Mesodermal cell (in vitro differentiated cells): ENCODE measurements at regions not wholly inside any gene's neighbourhood (a gene's known extent, or its start where the extent isn't known, plus 50 kb on each side); places are given as distances from the start of the nearest gene placed in this dataset.

Experiments
- H3K27ac ChIP-seq: 2 replicates; pipeline ENCODE4 v1.7.0; 2013; ENCODE audit warnings: mild to moderate bottlenecking, low read depth, low read length, moderate library complexity; ENCODE audit not compliant: severe bottlenecking
- H3K36me3 ChIP-seq: 2 replicates; pipeline ENCODE4 v1.7.1; 2013; ENCODE audit warnings: mild to moderate bottlenecking, low read length, moderate library complexity; ENCODE audit not compliant: control insufficient read depth, insufficient read depth
- H3K4me1 ChIP-seq: one replicate; pipeline ENCODE4 v1.7.1; 2013; ENCODE audit warnings: mild to moderate bottlenecking, low read length; ENCODE audit not compliant: insufficient read depth, control insufficient read depth, poor library complexity, severe bottlenecking
- H3K4me3 ChIP-seq: 2 replicates; pipeline ENCODE4 v1.7.0; 2013; ENCODE audit warnings: low read length, control low read depth, mild to moderate bottlenecking; ENCODE audit not compliant: insufficient read depth, poor library complexity, severe bottlenecking; ENCODE audit errors: extremely low read depth
- H3K9me3 ChIP-seq: 2 replicates; pipeline ENCODE4 v1.7.1; 2013; ENCODE audit warnings: mild to moderate bottlenecking, low read length, moderate library complexity; ENCODE audit not compliant: control insufficient read depth
- WGBS, 2 experiments: methylation state at CpG; one replicate each; pipeline ENCODE4 v1.1.5; 2013; ENCODE audit warnings: missing lambda C conversion rate in 2 of 2; ENCODE audit not compliant: insufficient coverage in 2 of 2; 5-methylcytosine and 5-hydroxymethylcytosine counted together

DNA sequence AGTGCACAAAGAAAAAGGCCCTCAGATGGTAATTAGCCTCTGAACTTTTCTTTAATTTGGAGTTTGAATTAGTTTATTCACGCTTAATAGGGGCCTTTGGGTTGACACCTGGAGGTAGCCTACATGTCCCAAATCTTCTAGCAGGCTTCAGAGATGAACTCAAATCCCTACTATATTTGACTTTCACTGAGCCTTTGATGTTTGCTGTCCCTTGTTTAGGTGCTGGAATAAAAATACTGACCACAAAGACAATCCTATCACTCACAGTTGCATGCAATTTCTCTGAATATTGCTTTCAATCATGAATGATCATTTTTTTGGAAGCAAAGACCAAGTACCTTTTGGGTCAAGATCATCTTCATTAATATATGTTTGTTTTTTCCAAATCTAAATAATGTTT lies 564.0 kb upstream of the FANCL start:
- Histone ChIP-seq H3K9me3 (no peaks in the 10 kb centered on the region), H3K36me3 (no peaks in the 10 kb centered on the region), H3K4me1 (no peaks in the 10 kb centered on the region), H3K4me3 (no peak overlapping the region), H3K27ac (no peak overlapping the region)
- no CpG with 5 or more reads among the region's 1 CpG for WGBS, 2 experiments

DNA sequence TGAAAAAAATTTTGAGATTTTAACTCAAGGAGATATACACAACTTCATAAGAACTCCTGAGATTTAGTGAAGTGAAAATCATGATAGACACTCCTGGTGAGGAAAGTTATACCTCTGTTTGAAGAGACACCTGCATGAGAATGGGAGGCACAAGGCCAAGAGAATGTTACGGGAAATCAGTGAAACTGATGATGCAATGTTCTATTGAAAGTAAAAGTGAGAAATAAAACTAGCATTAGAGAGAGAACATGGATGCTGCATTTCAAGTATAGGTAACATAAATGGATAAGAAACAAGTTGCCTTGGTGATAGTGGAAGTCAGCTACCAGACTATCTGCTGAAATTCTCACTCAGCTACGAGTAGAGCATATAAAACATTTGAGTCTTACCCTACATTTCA lies 562.1 kb upstream of the FANCL start:
- H3K4me3 ChIP-seq = no peak overlapping the region
- no peaks in the 10 kb centered on the region for H3K36me3 ChIP-seq
- H3K27ac ChIP-seq = no peak overlapping the region
- no peaks in the 10 kb centered on the region for H3K9me3 ChIP-seq
- WGBS, 2 experiments = 81 to 86% methylated on average over 1 of the region's 2 CpGs
- H3K4me1 ChIP-seq = no peaks in the 10 kb centered on the region

DNA sequence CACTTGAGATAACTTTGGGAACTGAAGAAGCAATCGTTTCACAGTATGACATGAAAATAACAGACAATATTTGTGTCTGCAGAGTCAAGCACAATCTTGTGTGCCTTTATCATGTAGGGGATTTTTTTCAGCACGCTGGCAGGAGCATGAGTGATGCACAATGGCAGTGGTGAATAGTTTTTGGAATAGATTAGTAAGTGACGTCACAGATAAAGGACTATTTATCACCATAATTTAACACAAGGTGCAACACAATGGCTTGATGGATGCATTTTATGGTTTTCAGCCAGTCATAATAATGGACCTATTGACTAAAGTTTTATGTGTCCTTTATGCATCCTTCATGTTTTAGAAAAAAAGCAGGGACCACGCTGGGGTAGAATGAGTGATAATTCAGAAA lies 559.8 kb upstream of the FANCL start:
- no peak overlapping the region for H3K27ac ChIP-seq
- H3K9me3 ChIP-seq = no peaks in the 10 kb centered on the region
- WGBS, 2 experiments = 85 to 93% methylated on average over 3 of the region's 4 CpGs
- H3K4me1 ChIP-seq = no peaks in the 10 kb centered on the region
- no peak overlapping the region for H3K4me3 ChIP-seq
- no peaks in the 10 kb centered on the region for H3K36me3 ChIP-seq

DNA sequence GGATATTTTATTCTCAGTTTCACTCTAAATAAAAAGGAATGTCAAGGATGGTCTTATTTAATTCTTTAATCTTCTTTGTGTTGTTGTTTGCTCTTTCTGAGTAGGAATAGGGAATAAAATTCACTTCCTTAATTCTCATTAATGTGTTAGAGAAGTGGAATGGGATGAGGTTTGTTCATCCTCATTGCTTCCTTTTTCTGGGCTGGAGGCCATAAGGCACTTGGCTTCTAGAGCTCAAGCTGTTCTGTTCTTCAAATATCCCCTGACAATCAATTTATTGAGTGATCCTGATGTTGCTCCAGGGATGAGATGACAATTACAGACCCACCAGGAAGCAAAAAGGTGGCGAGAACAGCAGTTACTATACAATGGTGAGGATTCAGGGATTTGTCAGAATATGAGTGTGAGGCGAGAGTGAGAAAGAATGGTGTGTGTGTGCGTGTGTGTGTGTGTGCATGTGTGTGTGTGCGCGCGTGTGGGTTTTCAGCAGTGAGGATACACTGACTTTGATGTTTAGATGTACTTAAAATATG lies 557.6 kb upstream of the FANCL start:
- H3K36me3 ChIP-seq = no peaks in the 10 kb centered on the region
- WGBS, 2 experiments = 89 to 100% methylated on average over 1 to 3 of the region's 6 CpGs
- H3K9me3 ChIP-seq = no peaks in the 10 kb centered on the region
- H3K4me1 ChIP-seq = no peaks in the 10 kb centered on the region
- no peak overlapping the region for H3K27ac ChIP-seq
- H3K4me3 ChIP-seq = no peak overlapping the region

DNA sequence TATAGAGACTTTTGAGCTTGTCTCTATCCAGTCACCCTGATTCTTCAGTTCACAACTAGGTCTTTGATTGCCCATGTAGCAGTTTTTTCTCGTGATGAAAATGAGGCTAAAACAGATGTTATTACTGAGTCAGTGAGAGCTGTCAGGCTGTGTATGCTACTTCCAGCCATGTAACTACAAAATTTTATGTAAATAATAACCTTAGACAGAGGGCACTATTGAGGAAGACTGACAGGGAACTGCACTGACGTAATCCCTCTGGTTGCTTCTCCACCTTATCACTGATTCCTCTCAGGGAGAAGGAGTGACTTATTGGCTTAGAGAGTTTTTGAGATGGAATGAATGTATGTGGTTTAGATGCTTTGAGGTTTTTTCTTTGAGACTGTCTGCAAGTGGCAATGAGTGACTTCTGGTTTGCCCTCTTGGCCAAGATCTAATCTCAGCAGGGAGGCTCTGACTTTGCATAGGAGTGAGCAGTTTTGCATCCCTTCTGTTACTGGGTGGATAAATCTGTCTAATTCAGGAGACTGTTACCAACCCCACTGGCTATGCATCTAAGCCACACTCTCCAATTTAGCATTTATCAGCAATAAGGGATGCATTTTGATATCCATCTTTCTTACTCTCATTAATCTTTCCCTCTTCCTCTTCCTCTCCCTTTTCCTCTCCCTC lies 555.2 kb upstream of the FANCL start:
- Histone ChIP-seq H3K9me3 (no peaks in the 10 kb centered on the region), H3K4me1 (no peaks in the 10 kb centered on the region), H3K36me3 (no peaks in the 10 kb centered on the region), H3K27ac (peak overlapping the region; percentile 67), H3K4me3 (no peak overlapping the region)
- no CpG with 5 or more reads among the region's 2 CpGs for WGBS, 2 experiments

DNA sequence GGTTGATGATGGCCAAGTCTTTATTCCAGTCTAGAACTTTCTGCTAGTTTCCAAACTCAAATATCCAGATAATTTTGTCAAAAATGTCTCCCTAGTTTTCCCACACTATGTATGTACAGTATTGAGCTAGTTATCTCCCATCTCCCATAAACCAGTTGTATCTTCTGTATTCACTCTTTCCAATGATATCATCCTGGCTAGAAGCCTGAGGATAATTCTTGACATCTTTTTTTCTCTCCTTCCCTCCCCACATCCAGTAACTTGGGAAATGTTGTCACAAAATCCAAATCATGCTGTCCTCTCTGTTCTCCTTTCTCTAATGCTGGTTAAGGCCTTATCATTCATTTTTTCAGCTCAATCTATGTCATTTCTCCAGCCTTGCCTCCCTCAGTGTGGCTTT lies 553.8 kb upstream of the FANCL start:
- H3K36me3 ChIP-seq = no peaks in the 10 kb centered on the region
- no peak overlapping the region for H3K4me3 ChIP-seq
- no peaks in the 10 kb centered on the region for H3K4me1 ChIP-seq
- H3K27ac ChIP-seq = no peak overlapping the region
- H3K9me3 ChIP-seq = no peaks in the 10 kb centered on the region

DNA sequence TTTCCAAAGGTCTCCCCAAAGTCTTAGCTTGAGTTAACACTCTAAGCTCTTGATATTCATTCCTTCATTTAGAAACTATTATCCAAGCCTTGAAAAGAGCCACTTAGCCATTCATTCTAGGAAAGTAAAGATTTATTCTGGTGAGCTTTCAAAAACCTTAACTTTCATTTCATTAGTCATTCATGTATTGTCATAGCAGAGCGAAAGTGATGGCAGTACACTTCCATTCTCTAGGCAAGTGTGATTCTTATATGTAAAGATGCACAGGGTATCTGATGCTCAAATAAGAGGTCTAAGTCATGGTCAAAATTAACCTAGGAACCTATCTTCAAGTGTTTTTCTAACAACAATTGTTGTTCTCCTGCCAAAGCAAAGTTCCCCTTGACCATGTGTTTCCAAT lies 553.0 kb upstream of the FANCL start:
- no peak overlapping the region for H3K27ac ChIP-seq
- no peaks in the 10 kb centered on the region for H3K4me1 ChIP-seq
- H3K36me3 ChIP-seq = no peaks in the 10 kb centered on the region
- H3K4me3 ChIP-seq = no peak overlapping the region
- no CpG with 5 or more reads among the region's 1 CpG for WGBS, 2 experiments
- no peaks in the 10 kb centered on the region for H3K9me3 ChIP-seq

DNA sequence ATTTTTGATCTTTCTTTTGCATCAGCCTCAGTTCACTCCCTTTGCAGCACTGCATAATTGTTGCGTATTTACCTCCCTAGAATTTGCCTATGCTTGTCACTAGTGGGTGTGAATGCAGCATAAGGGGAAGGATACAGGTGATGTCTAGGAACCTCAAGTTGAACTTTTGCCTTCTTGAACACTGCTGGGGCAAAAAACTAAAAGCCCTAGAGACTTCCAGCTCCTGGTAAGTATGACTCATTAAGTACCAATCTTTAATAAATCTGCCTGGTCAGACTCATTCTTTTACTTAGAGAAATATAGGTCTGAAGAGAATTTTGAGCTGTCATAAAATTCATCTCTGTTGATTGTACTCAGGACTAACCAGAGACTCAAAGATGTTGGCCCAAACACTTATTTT lies 547.3 kb upstream of the FANCL start:
- Histone ChIP-seq H3K4me1 (no peaks in the 10 kb centered on the region), H3K9me3 (no peaks in the 10 kb centered on the region), H3K4me3 (no peak overlapping the region), H3K27ac (no peak overlapping the region), H3K36me3 (no peaks in the 10 kb centered on the region)
- WGBS, 2 experiments = no CpG with 5 or more reads among the region's 1 CpG

DNA sequence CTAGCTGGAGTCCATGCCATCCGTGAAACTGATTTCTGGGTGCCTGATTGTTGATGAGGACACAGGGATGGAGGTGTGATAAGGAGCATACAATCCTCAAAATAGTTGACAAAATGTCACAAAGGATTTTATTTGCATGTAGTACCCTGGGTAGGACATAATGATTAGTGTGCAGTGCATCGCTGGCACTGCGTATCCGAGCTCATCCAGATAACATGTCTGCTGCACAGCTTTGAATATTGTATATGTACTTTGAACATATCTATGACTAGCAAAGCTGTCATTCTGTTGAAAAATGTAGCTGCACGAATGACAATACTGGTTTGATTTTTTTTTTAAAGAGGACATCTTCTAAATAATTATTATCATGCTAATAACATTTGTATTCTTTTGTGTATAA lies 529.7 kb upstream of the FANCL start:
- H3K4me3 ChIP-seq = no peak overlapping the region
- WGBS, 2 experiments = no CpG with 5 or more reads among the region's 5 CpGs
- H3K27ac ChIP-seq = no peak overlapping the region
- no peaks in the 10 kb centered on the region for H3K36me3 ChIP-seq
- H3K4me1 ChIP-seq = no peaks in the 10 kb centered on the region
- no peaks in the 10 kb centered on the region for H3K9me3 ChIP-seq

DNA sequence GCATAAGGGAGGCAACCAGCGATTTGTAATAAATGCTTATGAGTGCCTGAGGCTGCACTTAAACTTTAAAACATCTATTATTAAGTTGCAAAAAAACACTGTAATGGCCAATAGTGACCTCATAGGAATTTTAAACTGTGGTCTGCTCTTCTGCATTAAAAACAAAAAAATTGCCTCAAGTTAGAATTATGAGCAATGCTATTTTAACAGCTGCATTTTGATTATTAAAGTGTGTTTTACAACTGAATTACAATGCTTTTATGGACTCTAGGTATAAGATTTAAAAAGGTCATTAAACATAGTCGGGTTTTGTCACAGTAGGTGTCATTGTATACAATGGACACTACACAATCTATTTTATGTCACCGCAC lies 528.7 kb upstream of the FANCL start:
- H3K4me3 ChIP-seq = no peak overlapping the region
- H3K36me3 ChIP-seq = no peaks in the 10 kb centered on the region
- H3K9me3 ChIP-seq = no peaks in the 10 kb centered on the region
- no peak overlapping the region for H3K27ac ChIP-seq
- no peaks in the 10 kb centered on the region for H3K4me1 ChIP-seq
- WGBS, 2 experiments = no CpG with 5 or more reads among the region's 3 CpGs

DNA sequence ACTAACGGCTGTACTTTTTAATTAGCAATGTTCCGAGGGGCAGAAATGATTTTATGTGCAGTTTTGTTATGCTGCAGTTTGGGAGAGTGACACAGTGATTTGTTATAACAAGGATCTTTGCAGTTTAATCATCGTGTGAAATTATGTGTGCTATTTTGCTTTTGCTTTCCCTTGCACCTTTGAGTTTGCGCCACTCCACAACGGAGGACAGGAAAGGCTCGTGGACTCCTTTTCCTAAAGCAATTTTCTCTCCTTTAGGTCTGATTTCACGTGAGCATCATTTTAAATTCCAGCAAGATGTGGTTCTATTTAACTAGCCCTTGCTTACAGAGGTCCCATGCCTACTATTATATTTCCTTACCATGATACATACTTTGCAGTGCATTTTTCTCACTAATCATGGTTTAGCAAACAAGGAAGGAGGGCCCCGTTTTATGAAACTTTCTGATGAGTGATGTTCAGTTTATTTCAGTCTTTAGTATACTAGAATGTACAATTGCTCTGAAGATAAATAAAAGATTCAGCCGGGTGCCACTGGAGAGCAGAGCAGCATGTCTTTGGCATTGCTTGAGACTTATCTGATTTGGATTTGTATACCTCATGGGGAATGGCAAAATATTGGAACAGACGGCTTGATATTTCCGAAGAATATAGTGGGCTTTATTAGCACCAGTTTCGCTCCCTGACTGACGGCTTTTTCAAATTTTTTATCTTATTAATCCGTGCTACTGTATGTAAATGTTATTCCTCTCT lies 528.2 kb upstream of the FANCL start:
- H3K9me3 ChIP-seq = no peaks in the 10 kb centered on the region
- no peak overlapping the region for H3K27ac ChIP-seq
- H3K4me1 ChIP-seq = no peaks in the 10 kb centered on the region
- no peaks in the 10 kb centered on the region for H3K36me3 ChIP-seq
- 82 to 89% methylated on average over 6 of the region's 14 CpGs for WGBS, 2 experiments
- H3K4me3 ChIP-seq = no peak overlapping the region
